ENCODE measurements at regions not wholly inside any gene's neighbourhood (a gene's known extent, or its start where the extent isn't known, plus 50 kb on each side); places are given as distances from the start of the nearest gene placed in this dataset.

DNA sequence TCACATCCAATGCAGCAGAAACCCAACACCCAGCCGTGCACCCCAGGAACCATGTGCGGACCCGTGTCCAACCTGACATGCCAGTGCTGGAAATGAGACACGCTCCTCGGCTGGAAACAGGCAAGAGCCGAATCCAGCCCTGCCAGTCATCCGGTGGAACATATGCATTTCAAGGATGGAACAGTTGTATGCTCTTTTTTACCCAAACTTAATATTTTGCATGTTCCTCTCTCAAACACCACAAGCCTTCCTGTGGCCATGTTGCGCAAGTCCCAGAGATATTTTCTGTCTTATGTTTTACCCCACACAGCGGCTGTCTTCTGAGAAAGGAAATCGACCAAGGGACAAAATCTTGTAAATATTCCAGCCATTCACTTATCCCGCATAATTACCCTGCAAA is 196.9 kb downstream of the BCL11B start:
- no peak for DNase-seq
- ATAC-seq, result no peak
- intact Hi-C loops (cut with micrococcal nuclease), result no loop called here

DNA sequence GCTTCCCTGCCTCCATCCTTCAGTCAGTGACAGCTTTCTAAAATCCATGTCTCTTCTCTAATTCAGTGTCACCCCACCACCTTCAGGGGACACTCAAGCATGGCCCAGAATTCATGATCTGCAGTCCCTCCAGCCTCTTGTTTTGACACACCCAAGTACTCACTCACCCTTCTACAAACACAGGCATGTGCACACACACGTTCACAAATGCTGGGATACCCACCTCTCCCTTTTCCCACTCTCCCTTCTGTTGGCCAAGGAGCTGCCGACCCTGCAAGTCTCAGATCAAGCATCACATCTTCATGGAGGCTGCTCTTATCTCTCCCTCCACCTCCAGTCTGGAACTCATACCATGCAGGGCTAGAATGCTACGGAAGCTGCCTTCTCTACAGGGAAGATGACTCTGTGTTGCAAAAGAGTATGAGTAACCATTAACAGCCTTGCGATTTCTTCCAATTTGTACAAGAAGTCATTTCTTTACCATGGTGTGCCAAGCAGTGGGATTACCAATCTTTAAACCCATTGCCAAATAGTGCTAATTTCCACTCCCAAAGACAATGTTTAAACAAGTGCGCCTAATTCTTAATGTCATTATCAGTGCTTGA is 196.1 kb downstream of the BCL11B start:
- DNase-seq (no peak), ATAC-seq (no peak)
- intact Hi-C loops (cut with micrococcal nuclease), result no loop called here

DNA sequence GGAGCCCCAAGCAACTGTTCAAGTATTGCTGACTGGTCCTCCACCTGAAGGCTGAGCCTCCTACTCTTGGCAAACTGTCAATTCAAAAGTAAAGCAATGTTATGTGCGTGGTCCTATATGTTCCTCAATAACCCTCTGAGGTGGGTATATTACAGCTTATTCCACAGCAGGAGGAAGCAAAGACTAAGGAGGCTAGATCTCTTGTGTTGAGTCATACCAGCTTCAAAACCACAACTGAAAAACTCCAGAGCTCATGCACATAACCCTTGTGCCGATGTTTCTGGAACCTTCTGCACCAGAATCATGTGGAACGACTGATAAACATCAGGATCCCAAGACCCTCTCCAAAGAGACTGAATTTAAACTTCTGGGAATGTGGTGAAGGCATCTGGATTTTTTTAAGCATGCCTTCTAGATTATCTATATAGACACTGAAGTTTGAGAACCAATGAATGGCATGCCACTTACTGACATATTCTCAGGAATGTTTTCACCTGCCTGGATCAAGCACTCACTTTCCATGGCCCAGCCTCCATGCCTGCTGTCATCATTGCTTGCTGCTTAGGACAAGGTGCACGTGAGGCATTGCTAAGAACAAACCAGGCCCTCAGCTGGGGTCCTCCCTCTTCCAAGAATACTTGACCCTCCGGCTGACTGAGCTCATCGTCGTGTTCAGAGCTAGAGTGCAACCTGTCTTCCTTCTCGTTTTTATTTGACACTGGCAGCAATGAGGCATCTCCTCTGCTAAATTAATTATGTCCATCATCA is 194.7 kb downstream of the BCL11B start:
- no peak for ATAC-seq

DNA sequence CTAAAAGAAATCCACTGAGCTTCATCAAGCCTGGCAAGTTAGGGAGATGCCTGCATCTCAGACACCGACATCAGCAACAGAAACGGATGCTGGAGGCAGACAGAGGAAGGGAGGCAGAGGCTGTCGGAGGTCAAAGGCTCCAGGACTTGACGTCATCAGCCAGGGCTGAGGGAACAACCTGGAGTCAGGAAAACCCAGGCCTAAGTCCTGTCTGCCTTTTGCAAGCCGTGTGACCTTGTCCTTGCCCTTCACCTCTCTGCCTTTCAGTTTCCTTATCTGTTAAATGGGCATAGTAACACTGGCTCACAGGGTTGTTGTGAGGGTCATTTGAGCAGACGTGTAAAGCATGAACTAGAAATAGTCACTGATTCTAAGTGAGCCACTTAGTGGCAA is 194.2 kb downstream of the BCL11B start:
- intact Hi-C loops (cut with micrococcal nuclease), result no loop called here
- ATAC-seq (no peak), DNase-seq (no peak)

More for the DNA sequence above, 194.7 kb downstream of the BCL11B start:
- intact Hi-C loops (cut with micrococcal nuclease), result no loop called here
- no peak for DNase-seq

DNA sequence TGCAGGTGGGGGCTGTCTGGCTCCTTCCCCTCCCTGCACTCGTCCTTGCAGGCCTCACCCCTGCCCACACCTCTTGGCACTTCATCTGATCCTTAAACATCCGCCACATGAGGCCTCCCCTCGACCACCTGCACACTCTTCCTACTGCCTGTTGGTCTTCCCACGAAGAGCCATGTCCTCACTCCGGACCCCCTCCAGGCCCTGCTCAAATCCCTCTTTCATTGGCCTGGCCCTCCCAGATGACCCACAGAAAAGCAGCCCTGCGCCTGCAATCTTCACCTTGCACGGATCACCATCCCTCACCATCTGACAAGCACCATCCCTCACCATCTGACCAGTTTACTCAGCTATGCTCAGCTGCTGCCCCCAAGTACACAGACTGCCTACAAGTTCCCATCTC is 193.6 kb downstream of the BCL11B start:
- no peak for DNase-seq
- ATAC-seq, result no peak
- intact Hi-C loops (cut with micrococcal nuclease), result no loop called here

DNA sequence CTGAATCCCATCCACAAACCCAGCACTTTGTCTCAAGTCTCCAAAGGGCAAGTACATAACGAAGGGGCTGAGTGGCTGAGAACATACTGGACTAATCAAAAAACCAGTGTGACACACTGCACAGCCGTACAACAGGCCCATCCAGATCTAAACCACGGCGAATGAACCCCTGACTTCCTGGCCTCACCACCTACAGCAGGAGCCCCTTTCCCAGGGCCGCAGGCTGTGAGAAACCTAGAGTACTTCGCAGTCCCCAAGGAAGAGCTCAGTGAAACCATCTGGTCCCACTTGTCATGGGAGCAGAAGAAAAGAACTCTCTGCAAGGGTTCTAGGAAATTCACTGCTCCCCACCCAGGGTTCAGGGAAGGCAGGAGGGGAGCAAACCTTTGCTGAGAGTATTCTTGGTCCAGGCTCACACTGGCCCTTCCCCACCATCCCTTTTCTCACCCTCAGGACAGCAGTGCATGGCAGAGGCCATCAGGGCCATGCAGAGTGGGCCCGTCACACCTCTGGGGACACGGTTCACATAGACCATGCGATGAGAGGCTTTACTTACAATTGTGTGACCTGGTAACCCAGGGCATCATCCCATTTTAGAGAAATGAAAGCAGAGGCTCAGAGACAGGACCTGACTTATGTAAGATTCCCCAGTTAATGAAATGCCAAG is 192.8 kb downstream of the BCL11B start:
- intact Hi-C loops (cut with micrococcal nuclease), result no loop called here
- DNase-seq (no peak), ATAC-seq (no peak)

DNA sequence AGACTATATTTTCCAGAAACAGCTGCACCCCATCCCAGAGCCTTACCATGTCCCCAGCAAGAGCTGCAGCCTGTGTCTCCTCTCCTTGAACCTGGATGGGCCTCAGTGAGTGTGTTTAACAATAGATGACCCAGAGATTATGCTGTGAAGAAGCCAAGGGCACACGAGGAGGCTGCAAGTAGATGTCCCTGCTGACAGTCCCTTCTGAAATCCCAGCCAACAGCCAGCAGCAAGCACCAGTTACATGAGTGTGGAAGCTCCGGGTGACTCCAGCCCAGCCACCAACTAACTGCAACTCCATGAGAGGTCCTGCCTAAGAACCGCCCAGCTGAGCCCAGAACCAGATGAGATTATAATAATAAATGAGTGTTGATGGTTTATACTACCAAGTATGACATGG is 191.7 kb downstream of the BCL11B start:
- intact Hi-C loops (cut with micrococcal nuclease), result no loop called here
- ATAC-seq, result no peak

DNA sequence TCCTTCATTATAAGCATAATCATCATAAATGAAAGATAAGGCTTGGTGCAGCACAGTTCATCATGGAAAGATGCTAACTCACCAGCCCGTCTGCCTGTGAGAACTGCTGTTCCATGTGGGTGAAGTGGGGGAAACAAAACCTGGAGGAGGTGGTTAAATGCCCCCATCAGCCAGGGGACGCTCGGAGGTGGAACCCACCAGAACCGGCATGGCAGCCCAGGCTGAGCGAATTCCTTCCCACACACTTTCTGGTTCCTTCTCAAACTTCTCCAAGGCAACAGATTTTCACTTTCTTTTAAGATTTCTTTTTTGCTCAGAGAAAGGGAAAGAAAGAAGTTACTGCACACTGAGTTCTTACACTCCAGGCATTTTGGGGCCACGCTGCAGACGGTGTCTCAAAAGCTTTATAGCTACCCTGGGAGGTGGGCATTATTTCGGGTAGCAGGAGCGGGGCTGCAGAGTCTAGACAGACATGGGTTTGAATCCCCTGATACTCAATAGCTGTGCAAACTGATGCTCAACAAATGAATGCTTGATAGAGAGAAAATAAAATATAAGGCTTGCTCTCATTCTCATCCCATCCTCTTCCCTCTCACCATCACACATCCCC is 190.7 kb downstream of the BCL11B start:
- no peak for ATAC-seq
- intact Hi-C loops (cut with micrococcal nuclease), result no loop called here
- DNase-seq, result no peak

More for the DNA sequence above, 191.7 kb downstream of the BCL11B start:
- DNase-seq, result no peak

DNA sequence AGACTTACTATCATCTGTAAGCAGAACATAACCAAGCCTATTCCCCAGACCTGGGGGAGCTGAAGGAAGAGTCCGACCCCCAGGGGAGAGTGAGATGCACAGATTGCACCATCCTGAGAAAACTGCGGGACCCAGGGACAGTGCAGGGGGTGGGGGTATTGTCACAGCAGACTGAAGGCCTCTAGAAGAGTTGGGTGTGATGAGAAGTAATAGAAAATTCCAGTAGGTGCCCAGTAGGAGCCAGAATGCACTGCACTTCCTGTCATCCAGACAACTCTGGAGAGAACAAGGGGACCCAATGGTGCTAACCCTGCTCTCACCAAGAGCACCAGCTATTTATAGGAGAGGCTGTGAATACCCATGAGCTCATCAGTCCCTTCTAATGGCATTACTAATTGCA is 190.1 kb downstream of the BCL11B start:
- no peak for ATAC-seq
- intact Hi-C loops (cut with micrococcal nuclease), result no loop called here
- DNase-seq, result no peak

DNA sequence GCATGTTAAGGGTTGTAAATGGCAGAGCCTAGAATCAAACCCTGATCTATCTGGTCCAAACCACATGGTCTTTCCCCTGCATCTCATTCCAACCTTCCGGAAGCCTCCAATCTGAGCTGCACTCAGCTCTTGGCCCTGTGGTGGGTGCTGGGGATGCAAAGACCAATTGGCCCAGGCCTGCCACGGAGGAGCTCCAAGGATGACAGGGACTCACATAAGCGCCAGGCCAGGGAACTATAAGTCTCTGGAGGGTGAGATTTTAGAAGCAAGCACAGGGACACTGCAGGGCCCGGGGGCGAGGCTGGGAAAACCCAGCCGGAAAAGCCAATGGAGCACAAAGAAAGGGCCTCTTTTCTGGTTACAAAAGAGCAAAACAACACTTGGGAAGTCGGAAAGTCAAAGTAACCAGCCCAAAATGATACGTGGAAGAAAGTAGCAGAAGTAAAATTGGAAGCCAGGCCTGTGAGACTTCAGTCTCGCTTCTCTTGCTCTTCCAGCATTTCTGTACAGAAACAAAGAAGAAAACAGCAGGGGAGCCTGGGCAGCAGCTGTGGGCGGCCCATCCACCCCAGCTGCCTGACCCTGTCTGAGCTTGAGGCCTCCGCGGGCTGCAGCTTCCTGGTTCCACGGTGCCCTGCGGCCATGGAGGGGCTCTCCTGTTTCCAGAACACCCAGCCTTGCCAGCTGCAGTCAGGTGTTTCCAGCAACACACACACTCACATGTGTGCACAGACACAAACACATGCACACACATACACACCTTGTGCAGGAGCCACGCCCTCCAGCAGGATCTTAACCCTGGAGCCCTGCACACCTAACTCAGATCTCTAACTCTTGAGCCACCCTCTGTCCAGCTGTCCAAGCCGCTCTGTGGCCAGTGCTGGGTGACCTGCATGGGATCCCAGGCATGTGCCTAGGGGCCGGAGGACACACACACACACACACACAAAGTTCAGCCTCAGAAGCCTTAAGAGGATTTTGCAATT is 178.2 kb downstream of the BCL11B start:
- no peak for DNase-seq
- intact Hi-C loops (cut with micrococcal nuclease), result no loop called here
- no peak for ATAC-seq

DNA sequence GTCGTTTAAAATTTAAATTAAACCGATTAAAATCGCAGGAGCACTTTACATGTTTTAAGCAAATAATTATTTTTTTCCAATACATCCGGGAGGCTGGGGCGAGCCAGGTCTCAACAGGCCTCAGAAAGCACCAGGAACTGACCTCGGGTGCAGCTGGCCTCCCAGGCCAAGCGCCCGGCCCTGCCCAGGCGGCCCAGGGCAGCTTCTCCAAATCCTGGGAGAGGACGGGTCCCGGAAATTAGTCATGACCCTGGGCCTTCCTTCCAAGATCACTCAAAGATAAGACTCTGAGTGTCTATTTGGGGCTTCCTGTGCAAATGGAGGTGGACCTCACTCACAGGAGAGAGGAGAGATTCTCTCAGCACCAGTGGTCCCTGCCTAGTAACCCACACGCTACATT is 177.1 kb downstream of the BCL11B start:
- intact Hi-C loops (cut with micrococcal nuclease), result no loop called here
- no peak for ATAC-seq
- no peak for DNase-seq

DNA sequence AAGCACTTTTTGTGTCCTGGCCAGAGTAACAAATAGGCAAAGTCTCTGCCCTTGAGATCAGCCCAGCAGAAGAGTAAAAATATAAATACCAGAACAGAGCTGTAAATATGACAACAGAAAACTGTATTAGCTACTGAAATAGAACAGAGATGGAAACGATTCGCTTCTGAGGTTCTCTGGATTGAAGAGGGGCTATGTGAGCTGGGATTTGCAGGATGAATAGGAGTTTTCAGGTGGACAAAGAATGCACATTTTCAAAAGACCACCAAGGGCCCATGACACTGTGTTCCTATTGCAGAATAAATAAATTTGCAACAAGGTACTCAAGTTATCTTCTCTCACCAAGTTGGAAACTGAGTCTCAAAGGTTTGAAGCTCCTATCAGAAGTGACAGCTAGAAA is 176.6 kb downstream of the BCL11B start:
- ATAC-seq (no peak), DNase-seq (no peak)
- intact Hi-C loops (cut with micrococcal nuclease), result no loop called here

DNA sequence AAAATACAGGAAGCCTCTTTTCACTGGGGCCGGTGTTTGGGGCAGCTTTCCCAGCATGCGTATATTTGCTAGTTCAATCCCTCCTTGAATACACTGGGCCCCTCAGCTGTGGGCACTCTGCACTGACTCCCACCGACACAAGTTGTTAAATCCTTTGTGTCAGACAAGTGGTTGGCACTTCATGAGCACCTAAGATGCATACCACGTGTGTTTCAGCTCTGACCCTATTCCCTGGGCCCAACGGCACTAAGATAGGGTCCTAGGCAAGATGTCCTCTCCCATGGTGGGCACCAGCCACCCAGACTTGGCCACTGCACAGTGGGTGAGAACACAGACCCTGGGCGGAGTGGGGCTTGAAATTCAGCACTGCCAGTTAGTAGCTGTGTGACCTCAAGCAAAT is 173.8 kb downstream of the BCL11B start:
- intact Hi-C loops (cut with micrococcal nuclease), result no loop called here
- ATAC-seq (no peak), DNase-seq (no peak)

DNA sequence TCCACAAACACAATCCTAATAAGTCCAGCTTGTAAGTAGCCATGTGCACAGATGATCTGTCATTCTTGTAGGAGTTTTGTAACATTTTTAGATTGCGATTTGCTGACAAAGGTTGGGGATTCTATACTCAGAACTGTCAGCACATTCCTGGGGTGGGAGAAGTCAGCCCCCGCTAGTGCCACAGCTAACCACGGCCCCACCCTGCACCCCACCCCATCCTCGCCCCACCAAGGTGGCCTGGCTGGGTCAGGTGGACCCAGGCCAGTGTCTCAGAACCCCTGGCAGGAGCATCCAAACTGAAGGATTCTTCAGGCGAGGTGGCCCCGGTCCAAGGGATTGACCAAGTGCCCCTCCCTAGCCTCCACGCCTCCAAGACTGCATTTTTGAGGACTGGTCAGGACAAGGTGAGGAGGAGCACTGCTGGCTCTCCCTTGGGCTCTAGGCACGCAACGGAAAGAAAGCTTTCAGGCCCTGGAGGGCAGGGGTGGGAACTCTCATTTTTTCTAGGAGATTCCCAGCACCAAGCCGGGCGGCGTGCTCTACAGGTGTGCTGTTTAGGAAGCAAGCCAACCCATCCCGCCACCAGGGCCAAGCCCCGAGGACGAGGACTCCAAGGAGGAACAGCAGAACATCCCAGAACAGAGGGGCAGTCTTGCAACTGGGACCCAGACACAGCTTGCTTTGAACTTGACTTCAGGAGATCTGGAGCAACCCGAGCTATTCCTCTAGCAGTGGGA is 172.8 kb downstream of the BCL11B start:
- DNase-seq, result no peak
- intact Hi-C loops (cut with micrococcal nuclease), result no loop called here

DNA sequence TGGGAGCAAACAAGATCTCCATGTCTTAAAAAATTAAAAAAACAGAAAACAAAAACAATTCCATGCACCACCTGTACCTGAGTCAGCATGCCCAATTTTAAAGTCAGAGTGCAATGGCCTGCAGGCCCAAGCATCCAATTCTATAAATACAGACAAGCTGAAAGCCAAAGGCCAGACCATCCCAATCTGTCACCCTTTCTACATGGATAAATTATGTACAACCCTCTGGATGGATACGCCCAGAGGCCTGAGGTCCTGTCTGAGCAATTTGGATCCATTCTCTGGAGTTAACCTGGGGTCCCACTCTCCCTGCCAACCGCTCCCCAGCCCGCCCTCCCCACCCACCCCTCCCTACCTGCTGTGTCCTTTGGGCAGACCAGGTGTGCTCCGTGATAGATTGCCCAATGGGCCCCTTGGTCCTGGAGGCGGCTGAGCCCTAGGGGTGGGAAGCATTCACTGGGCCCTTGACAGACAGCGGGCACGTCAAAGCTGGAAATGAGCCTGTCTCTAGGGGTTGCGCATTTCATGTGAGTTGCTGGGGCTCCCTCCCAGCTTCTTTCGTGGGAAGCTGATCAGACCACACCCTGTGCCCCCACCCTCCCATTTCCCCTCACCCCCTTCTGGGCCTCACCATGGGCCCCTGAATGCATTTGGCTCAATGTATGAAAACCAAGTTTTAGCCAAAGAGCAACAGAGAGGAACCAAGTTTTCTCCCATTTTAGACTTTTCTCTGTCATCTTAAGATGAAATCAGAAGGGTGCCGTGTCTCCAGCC is 171.3 kb downstream of the BCL11B start:
- ATAC-seq (no peak), DNase-seq (no peak)
- intact Hi-C loops (cut with micrococcal nuclease), result no loop called here

More for the DNA sequence above, 172.8 kb downstream of the BCL11B start:
- ATAC-seq, result no peak

DNA sequence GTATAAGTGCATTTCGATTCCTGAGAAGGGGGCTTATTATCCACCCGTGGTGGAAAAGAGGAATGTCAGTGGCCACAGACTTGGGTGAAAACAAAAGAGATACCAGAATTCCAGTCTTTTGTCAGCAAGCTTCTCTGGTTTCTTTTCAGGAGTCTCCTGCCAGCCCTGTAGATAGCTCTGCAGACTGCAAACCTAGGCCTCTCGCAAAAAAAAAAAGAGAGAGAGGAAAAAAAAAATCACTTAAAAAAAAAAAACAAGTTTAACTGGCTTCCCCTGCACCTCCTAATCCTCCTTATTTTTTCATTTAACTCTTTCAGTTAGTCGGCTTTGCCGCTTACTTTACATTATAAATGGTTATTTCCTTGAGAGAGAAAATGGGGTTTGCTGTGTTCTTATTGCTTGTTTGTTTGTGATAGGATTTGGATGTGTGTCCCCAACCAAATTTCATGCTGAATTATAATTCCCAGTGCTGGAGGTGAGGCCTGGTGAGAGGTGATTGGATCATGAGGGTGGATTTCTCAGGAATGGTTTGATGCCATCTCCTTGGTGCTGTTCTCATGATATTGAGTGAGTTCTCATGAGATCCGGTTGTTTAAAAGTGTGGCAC is 170.0 kb downstream of the BCL11B start:
- intact Hi-C loops (cut with micrococcal nuclease), result no loop called here
- DNase-seq (no peak), ATAC-seq (no peak)

DNA sequence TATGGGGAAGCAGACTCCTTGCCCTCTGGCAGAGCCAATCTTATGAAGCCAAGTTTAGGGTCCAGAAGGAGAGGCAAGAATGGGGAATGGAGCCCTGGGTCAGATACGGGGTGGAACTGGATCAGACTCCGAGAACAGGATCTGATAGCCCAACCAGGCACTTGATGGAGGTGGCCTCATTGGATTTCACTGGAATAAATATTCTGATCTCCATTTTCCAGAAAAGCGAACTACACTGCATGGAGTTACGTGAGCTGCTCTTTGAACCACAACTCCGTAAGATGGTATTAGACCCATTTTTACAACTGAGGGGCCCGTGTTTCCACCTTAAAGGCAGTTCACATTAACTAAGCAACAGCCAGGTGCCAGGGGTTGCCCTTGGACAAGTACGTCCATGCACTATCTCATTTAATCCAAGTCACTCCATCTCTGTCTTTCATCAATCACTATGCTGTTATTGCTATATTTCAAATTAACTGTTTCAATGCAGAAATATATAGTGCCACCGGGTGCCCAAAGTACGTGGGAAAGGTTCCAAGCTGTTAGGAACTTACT is 155.2 kb downstream of the BCL11B start:
- ATAC-seq (no peak), DNase-seq (no peak)
- intact Hi-C loops (cut with micrococcal nuclease), result no loop called here

Measured in left ventricle myocardium superior (tissue), 1 donor.